Left lung (tissue), 4 donors: ENCODE measurements at regions not wholly inside any gene's neighbourhood (a gene's known extent, or its start where the extent isn't known, plus 50 kb on each side); places are given as distances from the start of the nearest gene placed in this dataset.

Source experiments
- ATAC-seq: fragments of 200-7000 bp; cut with Tn5 transposase; one replicate; pipeline ENCODE4 v1.9.1; 2020; ENCODE audit warnings: moderate library complexity
- DNase-seq, 4 donors: peaks; one replicate each; pipeline ENCODE4 v3.0.0-alpha.2; 2013 to 2020
- H3K27ac ChIP-seq, 2 donors: fragments of 200-600 bp; sonication (generic) in 1 of 2; one replicate each; pipeline versions ENCODE4 v1.5.0 to v1.8.0; 2020 to 2021
- H3K27me3 ChIP-seq, 2 donors: fragments of 200-600 bp; sonication (generic) in 1 of 2; one replicate each; pipeline versions ENCODE4 v1.5.0 to v1.8.0; 2020 to 2021
- H3K36me3 ChIP-seq, 2 donors: fragments of 200-600 bp; sonication (generic) in 1 of 2; one replicate each; pipeline versions ENCODE4 v1.5.0 to v1.8.0; 2020 to 2021
- H3K4me1 ChIP-seq, 2 donors: fragments of 200-600 bp; one replicate each; pipeline ENCODE4 v1.8.0; 2021
- H3K4me3 ChIP-seq, 2 donors: fragments of 200-600 bp; sonication (generic) in 1 of 2; one replicate each; pipeline versions ENCODE4 v1.5.0 to v1.8.0; 2020 to 2021; ENCODE audit warnings: mild to moderate bottlenecking in 1 of 2
- H3K9me3 ChIP-seq, 2 donors: fragments of 200-600 bp; sonication (generic) in 1 of 2; one replicate each; pipeline versions ENCODE4 v1.5.0 to v1.8.0; 2020 to 2021
- intact Hi-C, 2 donors: fragments of 100-400 bp; cut with DNase I; formaldehyde crosslinking; loops; one replicate each; pipeline versions ENCODE4 v1.11.2 to v1.14.2; 2022
- TF ChIP-seq, protein P1 (sequence below), 2 donors: fragments of 200-600 bp; sonication (generic) in 1 of 2; IDR thresholded peaks; one replicate each; pipeline versions ENCODE4 v1.5.0 to v1.8.0; 2021; ENCODE audit warnings: antibody characterized with exemption in 2 of 2
- donor health status: DM: no; HTN: yes; CAD: no.
- donor health status: DM: no; HTN: no; CAD: no.

DNA sequence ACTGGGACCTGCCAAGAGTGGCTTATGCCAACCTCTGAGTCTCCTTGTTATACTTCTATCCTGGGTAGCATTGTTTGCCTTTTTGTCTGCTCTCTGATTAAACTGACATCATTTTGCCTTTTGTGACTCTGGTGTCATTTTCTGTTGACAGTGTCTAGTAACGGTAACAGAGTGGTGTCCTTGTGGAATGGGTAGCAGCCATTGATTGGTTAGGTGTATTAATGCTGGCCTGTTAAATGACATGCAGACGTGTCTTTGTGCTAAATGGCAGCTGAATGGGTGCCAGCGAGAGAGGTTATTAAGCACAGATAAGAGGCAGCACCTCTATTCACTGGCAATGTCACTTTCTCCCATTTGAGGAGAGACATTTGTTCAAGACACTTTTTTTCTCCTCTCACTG lies 1289.4 kb downstream of the PCDH9 start:
- TF ChIP-seq, protein P1, sequence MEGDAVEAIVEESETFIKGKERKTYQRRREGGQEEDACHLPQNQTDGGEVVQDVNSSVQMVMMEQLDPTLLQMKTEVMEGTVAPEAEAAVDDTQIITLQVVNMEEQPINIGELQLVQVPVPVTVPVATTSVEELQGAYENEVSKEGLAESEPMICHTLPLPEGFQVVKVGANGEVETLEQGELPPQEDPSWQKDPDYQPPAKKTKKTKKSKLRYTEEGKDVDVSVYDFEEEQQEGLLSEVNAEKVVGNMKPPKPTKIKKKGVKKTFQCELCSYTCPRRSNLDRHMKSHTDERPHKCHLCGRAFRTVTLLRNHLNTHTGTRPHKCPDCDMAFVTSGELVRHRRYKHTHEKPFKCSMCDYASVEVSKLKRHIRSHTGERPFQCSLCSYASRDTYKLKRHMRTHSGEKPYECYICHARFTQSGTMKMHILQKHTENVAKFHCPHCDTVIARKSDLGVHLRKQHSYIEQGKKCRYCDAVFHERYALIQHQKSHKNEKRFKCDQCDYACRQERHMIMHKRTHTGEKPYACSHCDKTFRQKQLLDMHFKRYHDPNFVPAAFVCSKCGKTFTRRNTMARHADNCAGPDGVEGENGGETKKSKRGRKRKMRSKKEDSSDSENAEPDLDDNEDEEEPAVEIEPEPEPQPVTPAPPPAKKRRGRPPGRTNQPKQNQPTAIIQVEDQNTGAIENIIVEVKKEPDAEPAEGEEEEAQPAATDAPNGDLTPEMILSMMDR (IDR thresholded peaks at IDR 0.05) = no peak
- H3K36me3 ChIP-seq = no peaks in the 10 kb centered on the region
- no peaks in the 10 kb centered on the region for H3K4me1 ChIP-seq
- H3K4me3 ChIP-seq = no peak overlapping the region
- H3K27ac ChIP-seq = no peak overlapping the region
- DNase-seq = no peak
- ATAC-seq = no peak
- no peaks in the 10 kb centered on the region for H3K27me3 ChIP-seq
- intact Hi-C loops = no loop called here
- no peaks in the 10 kb centered on the region for H3K9me3 ChIP-seq

DNA sequence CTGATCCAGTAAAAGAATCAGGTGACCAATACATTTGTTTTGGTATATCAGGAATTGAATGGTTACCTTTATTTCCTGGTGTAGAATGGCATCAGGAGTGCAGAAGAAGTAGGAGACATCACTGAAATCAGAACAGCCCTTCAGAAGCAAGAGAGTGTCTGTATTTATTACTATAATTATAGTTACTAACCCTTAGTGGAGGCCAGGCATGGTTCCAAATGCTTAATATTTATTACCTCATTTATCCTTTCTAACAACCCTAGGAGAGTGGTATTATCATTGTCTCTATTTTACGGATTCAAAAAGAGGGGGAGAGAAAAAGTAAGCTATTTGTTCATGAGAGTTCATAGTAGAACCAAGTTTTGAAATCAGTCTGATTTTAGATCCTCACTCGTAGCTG lies 1292.9 kb downstream of the PCDH9 start:
- Histone ChIP-seq H3K4me3 (no peak overlapping the region), H3K36me3 (no peaks in the 10 kb centered on the region), H3K27ac (no peak overlapping the region), H3K27me3 (no peaks in the 10 kb centered on the region), H3K4me1 (no peaks in the 10 kb centered on the region), H3K9me3 (no peaks in the 10 kb centered on the region)
- ATAC-seq (no peak), DNase-seq (no peak)
- TF ChIP-seq, protein P1 (IDR thresholded peaks at IDR 0.05) = no peak
- intact Hi-C loops = no loop called here

DNA sequence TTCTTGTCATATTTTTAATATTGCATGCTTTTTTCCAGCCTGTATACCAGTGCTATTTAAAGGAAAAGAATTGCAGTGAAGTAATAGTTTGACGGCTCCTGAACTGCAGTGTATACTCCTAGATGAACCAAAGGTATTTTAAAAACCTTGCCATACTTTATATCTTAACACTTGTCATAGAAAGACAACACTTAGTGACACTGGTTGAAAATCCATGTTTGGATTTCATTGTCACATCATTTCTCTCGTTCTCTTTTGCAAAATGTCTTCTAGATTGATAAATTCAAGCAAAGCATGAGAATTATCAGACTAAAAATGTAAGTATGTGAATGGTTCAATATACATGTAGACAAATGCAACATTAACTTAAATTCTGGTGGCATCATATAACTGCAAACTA lies 1293.9 kb downstream of the PCDH9 start:
- H3K27ac ChIP-seq = no peak overlapping the region
- ATAC-seq = no peak
- H3K27me3 ChIP-seq = no peaks in the 10 kb centered on the region
- no peaks in the 10 kb centered on the region for H3K36me3 ChIP-seq
- no peaks in the 10 kb centered on the region for H3K4me1 ChIP-seq
- H3K4me3 ChIP-seq = no peak overlapping the region
- intact Hi-C loops = no loop called here
- TF ChIP-seq, protein P1 (IDR thresholded peaks at IDR 0.05) = no peak
- no peak for DNase-seq
- H3K9me3 ChIP-seq = no peaks in the 10 kb centered on the region

DNA sequence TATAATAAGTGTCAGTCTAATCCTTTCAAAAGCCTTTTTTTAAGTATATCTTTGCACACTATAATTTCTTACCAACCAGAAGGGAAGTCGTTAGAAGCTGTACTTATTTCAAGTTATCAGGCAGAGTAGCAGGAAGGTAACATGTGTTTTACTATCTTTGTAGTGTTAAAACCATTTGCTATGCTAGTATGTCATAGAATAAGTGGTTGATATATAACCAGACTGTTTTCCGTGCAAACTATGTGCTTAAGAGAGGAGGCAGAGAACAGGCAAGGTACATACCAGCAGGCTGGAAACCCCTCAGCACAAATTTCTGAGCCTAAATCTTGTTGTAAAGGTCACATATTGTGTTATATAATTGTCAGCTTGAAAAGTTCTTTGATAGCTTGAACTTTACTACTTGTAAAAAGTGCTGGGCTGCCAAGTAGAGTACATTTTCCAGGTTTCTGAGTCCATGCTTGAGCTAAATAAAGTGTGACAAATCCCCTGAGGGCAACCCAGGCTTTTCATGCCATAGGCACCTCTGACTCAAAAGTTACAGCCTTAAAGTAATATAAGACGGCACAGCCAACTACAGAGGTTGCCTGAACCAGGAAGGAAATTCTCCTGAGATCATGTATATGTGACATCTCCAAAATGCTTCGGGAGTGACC lies 1297.4 kb downstream of the PCDH9 start:
- TF ChIP-seq, protein P1 (IDR thresholded peaks at IDR 0.05) = no peak
- DNase-seq (no peak), ATAC-seq (no peak)
- Histone ChIP-seq H3K4me1 (no peaks in the 10 kb centered on the region), H3K27ac (no peak overlapping the region), H3K27me3 (no peaks in the 10 kb centered on the region), H3K4me3 (no peak overlapping the region), H3K36me3 (no peaks in the 10 kb centered on the region), H3K9me3 (no peaks in the 10 kb centered on the region)
- intact Hi-C loops = no loop called here

DNA sequence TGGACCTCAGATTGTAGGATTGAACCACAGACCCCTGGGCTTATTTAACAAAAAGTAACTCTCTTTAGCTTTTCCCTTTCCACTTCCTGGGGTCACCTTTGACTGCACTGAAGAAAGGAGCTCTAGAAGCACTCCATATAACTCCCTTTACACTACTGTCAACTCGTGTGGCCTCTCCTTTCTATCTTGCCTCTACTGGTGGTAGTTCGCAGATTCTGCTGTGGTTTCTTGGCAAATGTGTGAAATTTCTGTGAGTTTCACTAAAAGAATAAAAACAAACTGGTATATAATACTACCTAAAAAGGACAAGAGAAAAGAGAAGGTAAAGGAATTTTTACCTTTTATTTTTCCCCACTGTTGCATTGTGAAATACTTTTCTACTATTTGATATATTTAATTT lies 1298.1 kb downstream of the PCDH9 start:
- no peak for ATAC-seq

More for the DNA sequence above, 1298.1 kb downstream of the PCDH9 start:
- no peak overlapping the region for H3K4me3 ChIP-seq
- intact Hi-C loops = no loop called here
- DNase-seq = no peak
- no peaks in the 10 kb centered on the region for H3K4me1 ChIP-seq
- H3K27me3 ChIP-seq = no peaks in the 10 kb centered on the region
- H3K27ac ChIP-seq = no peak overlapping the region
- no peaks in the 10 kb centered on the region for H3K9me3 ChIP-seq
- TF ChIP-seq, protein P1 (IDR thresholded peaks at IDR 0.05) = no peak
- H3K36me3 ChIP-seq = no peaks in the 10 kb centered on the region
